ENCODE measurements at regions not wholly inside any gene's neighbourhood (a gene's known extent, or its start where the extent isn't known, plus 50 kb on each side); places are given as distances from the start of the nearest gene placed in this dataset.

GRCh38 chr1:72830606-72831390, 548.5 kb upstream of the NEGR1 start:
- intact Hi-C loops (cut with DNase I; ENCODE audit: low total_unique reads): no loop called here
- Histone ChIP-seq H3K36me3 (ENCODE audit: low read depth, missing control alignments) (no peaks in the 10 kb centered on the region), H3K9me3 (no peaks in the 10 kb centered on the region), H3K4me3 (no peak overlapping the region), H3K27me3 (no peaks in the 10 kb centered on the region), H3K27ac (no peak overlapping the region), H3K4me1 (no peaks in the 10 kb centered on the region)
- WGBS, 2 donors: 74 to 77% methylated on average over 4 to 5 of the region's 5 CpGs
- DNase-seq: no peak
- TF ChIP-seq, protein P1, sequence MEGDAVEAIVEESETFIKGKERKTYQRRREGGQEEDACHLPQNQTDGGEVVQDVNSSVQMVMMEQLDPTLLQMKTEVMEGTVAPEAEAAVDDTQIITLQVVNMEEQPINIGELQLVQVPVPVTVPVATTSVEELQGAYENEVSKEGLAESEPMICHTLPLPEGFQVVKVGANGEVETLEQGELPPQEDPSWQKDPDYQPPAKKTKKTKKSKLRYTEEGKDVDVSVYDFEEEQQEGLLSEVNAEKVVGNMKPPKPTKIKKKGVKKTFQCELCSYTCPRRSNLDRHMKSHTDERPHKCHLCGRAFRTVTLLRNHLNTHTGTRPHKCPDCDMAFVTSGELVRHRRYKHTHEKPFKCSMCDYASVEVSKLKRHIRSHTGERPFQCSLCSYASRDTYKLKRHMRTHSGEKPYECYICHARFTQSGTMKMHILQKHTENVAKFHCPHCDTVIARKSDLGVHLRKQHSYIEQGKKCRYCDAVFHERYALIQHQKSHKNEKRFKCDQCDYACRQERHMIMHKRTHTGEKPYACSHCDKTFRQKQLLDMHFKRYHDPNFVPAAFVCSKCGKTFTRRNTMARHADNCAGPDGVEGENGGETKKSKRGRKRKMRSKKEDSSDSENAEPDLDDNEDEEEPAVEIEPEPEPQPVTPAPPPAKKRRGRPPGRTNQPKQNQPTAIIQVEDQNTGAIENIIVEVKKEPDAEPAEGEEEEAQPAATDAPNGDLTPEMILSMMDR (IDR thresholded peaks at IDR 0.05): no peak
- no peak for TF ChIP-seq POLR2A (IDR thresholded peaks at IDR 0.05)

DNA sequence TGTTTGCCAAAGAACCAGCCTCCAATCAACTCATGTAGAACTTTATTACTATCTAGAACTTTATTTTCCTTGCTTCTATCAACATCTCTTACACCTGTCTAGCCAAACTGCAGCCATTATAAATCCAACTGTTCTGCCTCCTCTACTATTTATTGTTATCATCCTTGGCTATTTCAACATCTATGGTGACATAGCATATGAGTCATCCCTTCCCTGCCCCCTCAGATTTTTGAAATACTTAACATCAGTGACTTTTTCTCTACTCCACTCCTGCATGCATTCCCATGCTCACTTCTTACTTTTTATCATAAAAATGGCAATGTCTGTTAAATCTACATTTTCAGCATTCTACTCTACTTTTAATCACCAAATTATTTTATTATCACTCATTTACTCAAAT, 544.9 kb upstream of the NEGR1 start:
- H3K9me3 ChIP-seq: no peaks in the 10 kb centered on the region
- no peaks in the 10 kb centered on the region for H3K4me1 ChIP-seq
- no peak for DNase-seq
- H3K4me3 ChIP-seq: no peak overlapping the region
- H3K27ac ChIP-seq: no peak overlapping the region
- intact Hi-C loops (cut with DNase I; ENCODE audit: low total_unique reads): no loop called here
- no peaks in the 10 kb centered on the region for H3K36me3 ChIP-seq (ENCODE audit: low read depth, missing control alignments)
- TF ChIP-seq POLR2A (IDR thresholded peaks at IDR 0.05): no peak
- H3K27me3 ChIP-seq: no peaks in the 10 kb centered on the region

GRCh38 chr1:72804541-72804940, 522.2 kb upstream of the NEGR1 start:
- H3K4me1 ChIP-seq: no peaks in the 10 kb centered on the region
- no peak overlapping the region for H3K27ac ChIP-seq
- TF ChIP-seq POLR2A (IDR thresholded peaks at IDR 0.05): no peak
- TF ChIP-seq, protein P1 (IDR thresholded peaks at IDR 0.05): no peak
- H3K36me3 ChIP-seq (ENCODE audit: low read depth, missing control alignments): no peaks in the 10 kb centered on the region
- H3K9me3 ChIP-seq: no peaks in the 10 kb centered on the region
- no peak overlapping the region for H3K4me3 ChIP-seq
- intact Hi-C loops (cut with DNase I; ENCODE audit: low total_unique reads): no loop called here
- no peak for DNase-seq
- no peaks in the 10 kb centered on the region for H3K27me3 ChIP-seq

DNA sequence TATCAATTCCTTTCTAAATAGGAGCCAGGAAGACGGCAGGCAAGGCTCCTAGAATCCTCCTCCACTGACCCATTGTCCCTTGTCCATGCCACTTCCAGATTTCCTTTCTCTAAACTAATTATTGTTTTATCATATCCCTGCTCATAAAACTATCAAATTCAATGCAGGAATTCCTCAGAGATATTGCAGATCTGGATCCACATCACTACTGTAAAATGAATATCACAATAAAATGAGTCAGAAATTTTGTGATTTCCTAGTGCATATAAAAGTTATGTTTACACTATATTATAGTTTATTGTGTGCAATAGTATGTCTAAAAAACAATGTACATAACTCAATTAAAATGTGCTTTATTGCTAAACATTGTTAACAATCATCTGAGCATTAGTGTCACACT, 498.7 kb upstream of the NEGR1 start:
- no peaks in the 10 kb centered on the region for H3K4me1 ChIP-seq
- H3K9me3 ChIP-seq: no peaks in the 10 kb centered on the region
- no peak for DNase-seq
- WGBS, 2 donors: 39 to 60% methylated on average over 1 of the region's 1 CpG
- TF ChIP-seq POLR2A (IDR thresholded peaks at IDR 0.05): no peak
- TF ChIP-seq, protein P1 (IDR thresholded peaks at IDR 0.05): no peak
- H3K27me3 ChIP-seq: no peaks in the 10 kb centered on the region
- intact Hi-C loops (cut with DNase I; ENCODE audit: low total_unique reads): no loop called here
- no peak overlapping the region for H3K4me3 ChIP-seq
- H3K27ac ChIP-seq: no peak overlapping the region
- no peaks in the 10 kb centered on the region for H3K36me3 ChIP-seq (ENCODE audit: low read depth, missing control alignments)

- no peak for TF ChIP-seq POLR2A (IDR thresholded peaks at IDR 0.05)
- TF ChIP-seq, protein P1 (IDR thresholded peaks at IDR 0.05): no peak
- intact Hi-C loops (cut with DNase I; ENCODE audit: low total_unique reads): no loop called here
- DNase-seq: no peak
- WGBS, 2 donors: 95 to 97% methylated on average over 1 of the region's 1 CpG
- no peak overlapping the region for H3K4me3 ChIP-seq
- no peaks in the 10 kb centered on the region for H3K9me3 ChIP-seq
- no peaks in the 10 kb centered on the region for H3K36me3 ChIP-seq (ENCODE audit: low read depth, missing control alignments)
- H3K27me3 ChIP-seq: no peaks in the 10 kb centered on the region
- no peaks in the 10 kb centered on the region for H3K4me1 ChIP-seq
- H3K27ac ChIP-seq: no peak overlapping the region
Observed at GRCh38 chr1:72780212-72780611, 497.9 kb upstream of the NEGR1 start.

Data from testis (tissue), 2 donors.